Nucleus accumbens (tissue), 56 donors: ENCODE measurements at regions not wholly inside any gene's neighbourhood (a gene's known extent, or its start where the extent isn't known, plus 50 kb on each side); places are given as distances from the start of the nearest gene placed in this dataset.
"Not testable (repeated sequence)": the region's sequence is repeated elsewhere in the genome, so short reads cannot be mapped to it uniquely, and the experiment has no call there.

Experiments
- DNase-seq, 56 donors: peaks; one replicate each; lab custom pipeline; 2025; lab: John Stamatoyannopoulos, UW

GRCh38 chr7:32816409-32816948 is 75.1 kb downstream of the KBTBD2 start:
- DNase-seq: not testable (repeated sequence)

GRCh38 chr7:32814779-32815178 is 76.8 kb downstream of the KBTBD2 start:
- not testable (repeated sequence) for DNase-seq

GRCh38 chr7:32809871-32810270 is 81.7 kb downstream of the KBTBD2 start:
- DNase-seq: no peak

- no peak for DNase-seq
These were observed 82.2 kb downstream of the KBTBD2 start for GRCh38 chr7:32809347-32809746.

GRCh38 chr7:32803406-32804141 is 88.0 kb downstream of the KBTBD2 start:
- no peak for DNase-seq

- DNase-seq: no peak
These were observed 89.2 kb downstream of the KBTBD2 start for GRCh38 chr7:32802305-32802910.

- DNase-seq: not testable (repeated sequence)
These were observed 98.5 kb downstream of the KBTBD2 start for GRCh38 chr7:32793053-32793452.

- DNase-seq: peak in 18 of 56 donors; percentile 7 to 68 (median 28)
These were observed 100.7 kb downstream of the KBTBD2 start for GRCh38 chr7:32790766-32791430.

- DNase-seq: not testable (repeated sequence)
These were observed 102.3 kb downstream of the KBTBD2 start for GRCh38 chr7:32789266-32789665.

- DNase-seq: not testable (repeated sequence)
These were observed 103.4 kb downstream of the KBTBD2 start for GRCh38 chr7:32788174-32788573.

- DNase-seq: peak in 36 of 56 donors; percentile 6 to 76 (median 46)
These were observed 106.1 kb downstream of the KBTBD2 start for GRCh38 chr7:32785365-32785944.

GRCh38 chr7:32779895-32780294 is 111.7 kb downstream of the KBTBD2 start:
- not testable (repeated sequence) for DNase-seq

GRCh38 chr7:32779167-32779566 is 112.4 kb downstream of the KBTBD2 start:
- no peak for DNase-seq

- peak in 1 of 56 donors; percentile 18 for DNase-seq
These were observed 114.4 kb downstream of the KBTBD2 start for GRCh38 chr7:32777041-32777666.

GRCh38 chr7:32776318-32776717 is 115.2 kb downstream of the KBTBD2 start:
- DNase-seq: not testable (repeated sequence)

- DNase-seq: peak in 8 of 56 donors; percentile 4 to 44 (median 26)
These were observed 115.8 kb downstream of the KBTBD2 start for GRCh38 chr7:32775809-32776208.

GRCh38 chr7:32774541-32774951 is 117.0 kb downstream of the KBTBD2 start:
- peak in 6 of 56 donors; percentile 18 to 35 (median 25) for DNase-seq

- DNase-seq: not testable (repeated sequence)
These were observed 122.6 kb downstream of the KBTBD2 start for GRCh38 chr7:32768866-32769510.

GRCh38 chr7:32768338-32768737 is 123.2 kb downstream of the KBTBD2 start:
- not testable (repeated sequence) for DNase-seq
